Activated B cell treated with CpG ODN at 0.5 μM for 24 hours (primary cell): ENCODE measurements at regions not wholly inside any gene's neighbourhood (a gene's known extent, or its start where the extent isn't known, plus 50 kb on each side); places are given as distances from the start of the nearest gene placed in this dataset.

Experiments used
- ATAC-seq: fragments of 200-7000 bp; cut with Tn5 transposase; one replicate; pipeline ENCODE4 v1.10.0; 2021; ENCODE audit warnings: low read depth, mild to moderate bottlenecking, moderate library complexity
- CTCF ChIA-PET: fragments of 350-600 bp; sonication (Branson Sonifier 250); formaldehyde crosslinking; loops from one replicate; lab custom pipeline; 2021; ENCODE audit warnings: antibody characterized with exemption; lab: Charles Lee
- POLR2A ChIA-PET: fragments of 350-600 bp; sonication (Branson Sonifier 250); formaldehyde crosslinking; loops from one replicate; lab custom pipeline; 2021; ENCODE audit warnings: antibody characterized with exemption; lab: Charles Lee
- DNase-seq: peaks from one replicate; pipeline ENCODE4 v3.0.0; 2022
- H3K27ac Mint-ChIP-seq: one replicate; pipeline ENCODE4 v1.8.0; 2020; ENCODE audit warnings: mixed read lengths
- H3K27me3 Mint-ChIP-seq: one replicate; pipeline ENCODE4 v1.8.0; 2021; ENCODE audit warnings: mixed read lengths
- H3K36me3 Mint-ChIP-seq: one replicate; pipeline ENCODE4 v1.8.0; 2021; ENCODE audit warnings: low read depth, mixed read lengths
- H3K4me1 Mint-ChIP-seq: one replicate; pipeline ENCODE4 v1.8.0; 2021; ENCODE audit warnings: mixed read lengths
- H3K4me3 Mint-ChIP-seq: one replicate; pipeline ENCODE4 v1.8.0; 2020; ENCODE audit warnings: mild to moderate bottlenecking, mixed read lengths
- H3K9me3 Mint-ChIP-seq: one replicate; pipeline ENCODE4 v1.8.0; 2020; ENCODE audit warnings: mixed read lengths
- intact Hi-C: fragments of 100-400 bp; cut with micrococcal nuclease; formaldehyde crosslinking; loops from one replicate; pipeline ENCODE4 v1.15.1; 2024
- TF ChIP-seq, protein P1 (sequence below): fragments of 200-600 bp; IDR thresholded peaks from one replicate; pipeline ENCODE4 v1.8.0; 2022; ENCODE audit warnings: antibody characterized with exemption, mild to moderate bottlenecking

- no peaks in the 10 kb centered on the region for H3K36me3 Mint-ChIP-seq
- intact Hi-C loops = no loop called here
- ChIA-PET CTCF (no interaction called here), POLR2A (no interaction called here)
- TF ChIP-seq, protein P1, sequence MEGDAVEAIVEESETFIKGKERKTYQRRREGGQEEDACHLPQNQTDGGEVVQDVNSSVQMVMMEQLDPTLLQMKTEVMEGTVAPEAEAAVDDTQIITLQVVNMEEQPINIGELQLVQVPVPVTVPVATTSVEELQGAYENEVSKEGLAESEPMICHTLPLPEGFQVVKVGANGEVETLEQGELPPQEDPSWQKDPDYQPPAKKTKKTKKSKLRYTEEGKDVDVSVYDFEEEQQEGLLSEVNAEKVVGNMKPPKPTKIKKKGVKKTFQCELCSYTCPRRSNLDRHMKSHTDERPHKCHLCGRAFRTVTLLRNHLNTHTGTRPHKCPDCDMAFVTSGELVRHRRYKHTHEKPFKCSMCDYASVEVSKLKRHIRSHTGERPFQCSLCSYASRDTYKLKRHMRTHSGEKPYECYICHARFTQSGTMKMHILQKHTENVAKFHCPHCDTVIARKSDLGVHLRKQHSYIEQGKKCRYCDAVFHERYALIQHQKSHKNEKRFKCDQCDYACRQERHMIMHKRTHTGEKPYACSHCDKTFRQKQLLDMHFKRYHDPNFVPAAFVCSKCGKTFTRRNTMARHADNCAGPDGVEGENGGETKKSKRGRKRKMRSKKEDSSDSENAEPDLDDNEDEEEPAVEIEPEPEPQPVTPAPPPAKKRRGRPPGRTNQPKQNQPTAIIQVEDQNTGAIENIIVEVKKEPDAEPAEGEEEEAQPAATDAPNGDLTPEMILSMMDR = no peak
- H3K27ac Mint-ChIP-seq = no peak overlapping the region
- H3K4me3 Mint-ChIP-seq = no peak overlapping the region
- no peaks in the 10 kb centered on the region for H3K9me3 Mint-ChIP-seq
- ATAC-seq (no peak), DNase-seq (no peak)
- no peaks in the 10 kb centered on the region for H3K4me1 Mint-ChIP-seq
- H3K27me3 Mint-ChIP-seq = peaks cover 10% of the 10 kb centered on the region
Measured at GRCh38 chr20:56952258-56953047, 314.0 kb downstream of the BMP7 start.

- H3K9me3 Mint-ChIP-seq = no peaks in the 10 kb centered on the region
- CTCF ChIA-PET = no interaction called here
- no peaks in the 10 kb centered on the region for H3K36me3 Mint-ChIP-seq
- H3K4me1 Mint-ChIP-seq = no peaks in the 10 kb centered on the region
- no peak overlapping the region for H3K4me3 Mint-ChIP-seq
- peaks cover 15% of the 10 kb centered on the region for H3K27me3 Mint-ChIP-seq
- DNase-seq = no peak
- TF ChIP-seq, protein P1 = no peak
- POLR2A ChIA-PET = no interaction called here
- H3K27ac Mint-ChIP-seq = no peak overlapping the region
- no peak for ATAC-seq
- intact Hi-C loops = no loop called here
Measured at GRCh38 chr20:56953048-56953586, 313.3 kb downstream of the BMP7 start.

DNA sequence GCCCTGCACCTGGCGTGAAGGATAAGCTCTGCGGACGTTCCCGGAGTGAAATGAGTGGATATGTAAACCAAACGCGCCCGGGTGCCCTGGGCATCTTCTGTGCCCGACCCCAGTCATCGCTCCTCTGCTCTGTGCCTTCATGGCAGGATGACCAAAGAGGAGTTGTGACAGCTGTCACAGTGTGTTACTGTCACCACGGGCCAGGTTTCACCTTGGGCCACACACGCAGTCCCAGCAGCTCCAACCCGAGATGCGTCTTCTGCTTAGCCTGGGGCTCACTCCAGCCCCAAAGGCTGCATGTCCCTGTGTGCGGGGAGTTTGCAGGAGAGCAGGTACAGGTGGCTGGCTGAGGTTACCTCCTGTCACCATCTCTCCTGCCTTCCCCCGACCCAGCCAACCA, 311.6 kb downstream of the BMP7 start:
- DNase-seq = no peak
- Mint-ChIP-seq H3K4me1 (no peaks in the 10 kb centered on the region), H3K4me3 (no peak overlapping the region), H3K36me3 (no peaks in the 10 kb centered on the region), H3K27ac (no peak overlapping the region), H3K27me3 (peaks cover 22% of the 10 kb centered on the region), H3K9me3 (no peaks in the 10 kb centered on the region)
- ChIA-PET CTCF (no interaction called here), POLR2A (no interaction called here)
- ATAC-seq = no peak
- TF ChIP-seq, protein P1 = no peak
- intact Hi-C loops = no loop called here

- Mint-ChIP-seq H3K36me3 (no peaks in the 10 kb centered on the region), H3K27me3 (peaks cover 22% of the 10 kb centered on the region), H3K9me3 (no peaks in the 10 kb centered on the region), H3K4me1 (no peaks in the 10 kb centered on the region), H3K27ac (no peak overlapping the region), H3K4me3 (no peak overlapping the region)
- POLR2A ChIA-PET = no interaction called here
- no peak for ATAC-seq
- TF ChIP-seq, protein P1 = no peak
- CTCF ChIA-PET = no interaction called here
- no peak for DNase-seq
- intact Hi-C loops = no loop called here
Measured at GRCh38 chr20:56955680-56956079, 310.8 kb downstream of the BMP7 start.

- H3K4me3 Mint-ChIP-seq = no peak overlapping the region
- intact Hi-C loops = no loop called here
- ChIA-PET CTCF (no interaction called here), POLR2A (no interaction called here)
- ATAC-seq (no peak), DNase-seq (no peak)
- H3K36me3 Mint-ChIP-seq = no peaks in the 10 kb centered on the region
- H3K9me3 Mint-ChIP-seq = no peaks in the 10 kb centered on the region
- H3K27ac Mint-ChIP-seq = no peak overlapping the region
- H3K4me1 Mint-ChIP-seq = no peaks in the 10 kb centered on the region
- peaks cover 20% of the 10 kb centered on the region for H3K27me3 Mint-ChIP-seq
- TF ChIP-seq, protein P1 = no peak
Measured at GRCh38 chr20:56956534-56956933, 309.9 kb downstream of the BMP7 start.
